ENCODE measurements at regions not wholly inside any gene's neighbourhood (a gene's known extent, or its start where the extent isn't known, plus 50 kb on each side); places are given as distances from the start of the nearest gene placed in this dataset.

DNA sequence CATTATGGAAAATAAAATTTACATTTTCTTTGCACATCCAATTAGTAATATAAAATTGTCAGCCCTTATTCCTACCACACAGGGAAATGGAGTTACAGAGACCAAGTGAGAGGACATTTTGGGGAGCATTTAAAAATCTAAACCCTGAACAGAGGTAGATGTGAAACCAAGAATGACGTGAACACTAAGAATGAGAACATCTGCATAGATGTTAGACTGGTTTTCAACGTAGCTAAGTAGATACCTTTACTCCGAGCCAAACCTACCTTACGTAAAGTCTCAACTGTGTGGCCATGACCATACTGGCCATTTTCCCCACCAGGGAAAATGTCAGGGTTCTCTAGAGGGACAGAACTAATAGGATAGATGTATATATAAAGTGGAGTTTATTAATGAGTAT is 51.4 kb upstream of the THBS1 start:
- no peak for DNase-seq

- no peak for DNase-seq
Measured at GRCh38 chr15:39530480-39531342, 50.2 kb upstream of the THBS1 start.
